HL-60/S4 treated with phorbol 12-myristate 13-acetate at 8.2 ng/mL for 4 days and 3 days (cell line): ENCODE measurements at regions not wholly inside any gene's neighbourhood (a gene's known extent, or its start where the extent isn't known, plus 50 kb on each side); places are given as distances from the start of the nearest gene placed in this dataset.

Experiments used
- in situ Hi-C: fragments of 300-500 bp; cut with MboI; formaldehyde crosslinking; loops from 2 replicates; pipeline ENCODE4 v1.15.0; 2022; ENCODE audit warnings: low sequenced_read_pairs

- in situ Hi-C loops = loop anchor here (10.0 kb wide), 1 partner anchor 821 kb away; no protein-coding TSS in a partner anchor
These were observed 85.4 kb upstream of the TMEM260 start for GRCh38 chr14:56494167-56494566.

GRCh38 chr14:56498112-56498511, 81.5 kb upstream of the TMEM260 start:
- in situ Hi-C loops = loop anchor here (10.0 kb wide), 1 partner anchor 817 kb away; no protein-coding TSS in a partner anchor

DNA sequence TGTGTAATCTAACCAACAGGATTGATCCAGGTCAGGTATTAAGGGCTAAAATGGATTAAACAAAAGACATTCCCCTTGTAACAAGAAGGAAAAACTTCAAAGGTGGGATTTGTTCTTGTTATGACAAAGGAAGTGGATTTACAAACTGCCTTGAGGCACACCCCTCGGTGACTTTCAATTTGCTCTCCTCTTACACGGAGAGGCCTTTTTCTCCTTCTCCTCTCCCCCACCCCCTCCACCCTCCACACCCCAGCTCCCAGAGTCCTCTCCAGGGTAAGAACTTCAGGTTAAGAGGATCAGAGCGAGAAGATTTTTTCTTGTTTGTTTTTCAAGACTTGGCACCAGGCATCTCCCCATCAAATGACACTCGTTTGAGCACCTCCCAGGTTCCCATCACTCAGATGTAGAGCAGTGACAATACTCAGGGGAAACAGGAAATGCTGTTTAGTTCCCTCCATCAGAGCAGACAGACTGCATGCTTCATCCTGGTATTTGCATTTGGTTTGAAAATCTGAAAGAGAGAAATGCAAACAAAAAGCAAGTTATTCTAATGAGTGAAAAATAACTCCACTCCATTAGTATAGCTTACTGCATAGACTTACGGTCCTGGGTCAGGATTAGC, 77.6 kb upstream of the TMEM260 start:
- in situ Hi-C loops = no loop called here

- in situ Hi-C loops = no loop called here
These were observed 74.2 kb upstream of the TMEM260 start for GRCh38 chr14:56505361-56505760.

- in situ Hi-C loops = no loop called here
These were observed 67.1 kb upstream of the TMEM260 start for GRCh38 chr14:56512521-56512920.

GRCh38 chr14:56514663-56515371, 64.8 kb upstream of the TMEM260 start:
- in situ Hi-C loops = no loop called here

DNA sequence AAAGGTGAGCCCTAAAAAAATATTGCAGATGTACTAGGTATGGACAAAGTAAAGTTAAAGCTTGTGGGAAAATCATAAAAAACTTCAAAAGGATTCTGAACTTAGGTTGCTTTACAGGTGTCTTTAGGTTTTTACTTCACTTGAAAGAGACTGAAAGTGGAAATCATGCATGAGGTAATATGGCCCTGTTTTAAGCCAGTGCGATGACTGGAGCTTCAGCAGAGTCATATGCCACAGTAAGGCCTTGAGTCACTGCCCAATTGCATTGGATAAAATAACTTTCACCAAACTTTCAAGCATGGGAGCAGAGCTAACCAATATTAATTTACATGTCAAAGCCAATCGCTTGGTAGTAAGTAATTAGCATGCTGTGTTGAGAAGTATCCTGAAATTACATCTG, 63.9 kb upstream of the TMEM260 start:
- in situ Hi-C loops = no loop called here

- in situ Hi-C loops = no loop called here
These were observed 57.2 kb upstream of the TMEM260 start for GRCh38 chr14:56522403-56522802.

GRCh38 chr14:56524971-56525677, 54.5 kb upstream of the TMEM260 start:
- in situ Hi-C loops = no loop called here

- in situ Hi-C loops = no loop called here
These were observed 50.7 kb upstream of the TMEM260 start for GRCh38 chr14:56528927-56529326.
